ENCODE measurements at regions not wholly inside any gene's neighbourhood (a gene's known extent, or its start where the extent isn't known, plus 50 kb on each side); places are given as distances from the start of the nearest gene placed in this dataset.
"Not testable (repeated sequence)": the region's sequence is repeated elsewhere in the genome, so short reads cannot be mapped to it uniquely, and the experiment has no call there.

- not testable (repeated sequence) for DNase-seq
These were observed 53.1 kb upstream of the HUNK start for GRCh38 chr21:31819692-31820091.

GRCh38 chr21:31814356-31814755 is 58.5 kb upstream of the HUNK start:
- DNase-seq = not testable (repeated sequence)

- DNase-seq = no peak
These were observed 59.0 kb upstream of the HUNK start for GRCh38 chr21:31813862-31814261.

- DNase-seq = no peak
These were observed 68.8 kb upstream of the HUNK start for GRCh38 chr21:31804008-31804394.

- no peak for DNase-seq
These were observed 69.5 kb upstream of the HUNK start for GRCh38 chr21:31803039-31804007.

- DNase-seq = no peak
These were observed 70.4 kb upstream of the SCAF4 start for GRCh38 chr21:31802331-31802730.

GRCh38 chr21:31801551-31802219 is 69.8 kb upstream of the SCAF4 start:
- no peak for DNase-seq

GRCh38 chr21:31798842-31799704 is 67.2 kb upstream of the SCAF4 start:
- no peak for DNase-seq

GRCh38 chr21:31795992-31796391 is 64.1 kb upstream of the SCAF4 start:
- DNase-seq = no peak

- not testable (repeated sequence) for DNase-seq
These were observed 58.5 kb upstream of the SCAF4 start for GRCh38 chr21:31790420-31790819.

GRCh38 chr21:31788581-31788980 is 56.7 kb upstream of the SCAF4 start:
- DNase-seq = no peak

- not testable (repeated sequence) for DNase-seq
These were observed 55.8 kb upstream of the SCAF4 start for GRCh38 chr21:31787691-31788090.

GRCh38 chr21:31786164-31786920 is 54.4 kb upstream of the SCAF4 start:
- no peak for DNase-seq

- DNase-seq = peak; percentile 31
These were observed 53.6 kb upstream of the SCAF4 start for GRCh38 chr21:31785237-31786163.

- no peak for DNase-seq
These were observed 49.8 kb upstream of the SCAF4 start for GRCh38 chr21:31781737-31782136.
